ENCODE measurements at regions not wholly inside any gene's neighbourhood (a gene's known extent, or its start where the extent isn't known, plus 50 kb on each side); places are given as distances from the start of the nearest gene placed in this dataset.

DNA sequence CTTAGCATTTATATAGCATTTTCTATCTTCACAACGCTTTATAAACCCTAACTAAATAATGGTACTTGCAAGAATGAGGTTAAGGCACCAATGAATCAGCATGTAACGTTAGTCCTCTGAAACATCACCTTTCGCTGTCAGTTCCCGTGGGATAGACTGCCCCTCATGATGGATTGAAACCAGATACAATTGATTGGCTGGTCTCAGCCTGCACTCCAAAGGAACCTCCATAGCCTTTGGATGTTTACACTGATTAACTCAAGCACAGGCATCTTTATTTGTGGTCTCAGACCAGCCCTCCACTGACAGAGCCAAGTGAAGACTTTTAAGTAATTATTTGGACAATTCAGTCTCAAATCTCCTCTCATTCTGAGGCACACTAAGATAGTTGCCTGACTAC is 1339.4 kb upstream of the WWC1 start:
- H3K36me3 ChIP-seq (ENCODE audit: insufficient read depth, low read length), result no peaks in the 10 kb centered on the region
- no peaks in the 10 kb centered on the region for H3K4me1 ChIP-seq (ENCODE audit: insufficient read depth, low read length)
- no peak overlapping the region for H3K27ac ChIP-seq (ENCODE audit: low read depth, low read length)
- no peak for DNase-seq
- intact Hi-C loops (cut with micrococcal nuclease), result no loop called here
- no peaks in the 10 kb centered on the region for H3K27me3 ChIP-seq (ENCODE audit: insufficient read depth, low read length)
- H3K4me1 Mint-ChIP-seq, result no peaks in the 10 kb centered on the region
- no peak overlapping the region for H3K27ac Mint-ChIP-seq
- ChIA-PET CTCF (ENCODE audit: partially characterized antibody) (no interaction called here), POLR2A (ENCODE audit: partially characterized antibody) (no interaction called here)
- no peaks in the 10 kb centered on the region for H3K27me3 Mint-ChIP-seq
- H3K9me3 ChIP-seq (ENCODE audit: control insufficient read depth in 1 of 2, low read length in 2 of 2), result no peaks in the 10 kb centered on the region
- H3K4me3 Mint-ChIP-seq, result no peak overlapping the region
- peaks cover 0 to 14% (median 0%) of the 10 kb centered on the region in 8 donors for H3K9me3 Mint-ChIP-seq
- no peaks in the 10 kb centered on the region for H3K36me3 Mint-ChIP-seq
- H3K4me3 ChIP-seq (ENCODE audit: low read length in 2 of 2), result no peak overlapping the region

DNA sequence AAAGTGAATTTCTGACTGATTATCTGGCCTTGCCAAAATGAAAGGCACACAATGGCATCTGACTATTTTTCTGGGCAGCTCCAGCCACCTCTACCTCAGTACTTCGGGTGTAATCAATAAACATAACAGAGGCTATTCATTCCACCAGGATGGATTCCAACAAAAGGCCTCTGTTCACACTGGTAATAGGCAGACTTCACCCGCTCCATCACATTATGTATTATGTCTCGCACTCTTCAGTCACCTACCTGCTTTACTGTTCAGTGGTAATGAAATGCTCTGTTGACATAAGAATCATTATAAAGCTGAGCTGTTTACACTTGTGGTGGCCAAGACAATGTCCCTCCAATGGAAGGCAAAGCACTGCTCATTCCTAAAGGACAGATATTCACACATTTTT is 1333.7 kb upstream of the WWC1 start:
- POLR2A ChIA-PET (ENCODE audit: partially characterized antibody), result no interaction called here
- no peaks in the 10 kb centered on the region for H3K9me3 ChIP-seq (ENCODE audit: control insufficient read depth in 1 of 2, low read length in 2 of 2)
- H3K4me1 Mint-ChIP-seq, result no peaks in the 10 kb centered on the region

DNA sequence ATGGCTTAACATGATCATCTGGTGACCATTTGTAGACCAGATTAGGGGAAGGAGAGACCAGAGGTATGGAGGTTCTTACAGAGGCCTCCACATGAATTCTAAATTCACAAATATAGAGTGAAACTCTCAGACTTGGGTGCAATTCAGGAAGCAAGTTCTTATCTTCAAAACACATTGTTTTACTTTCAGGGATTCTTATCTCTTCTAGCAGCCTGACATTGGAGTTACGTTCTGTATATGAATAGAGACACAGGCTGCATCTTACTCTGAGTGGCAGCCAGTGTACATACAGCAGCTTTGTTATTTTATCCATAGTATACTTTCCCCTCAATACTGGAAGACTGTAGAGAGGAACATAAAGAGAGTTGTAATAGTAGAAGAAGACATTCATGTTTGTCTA is 1331.7 kb upstream of the WWC1 start:
- ChIA-PET CTCF (ENCODE audit: partially characterized antibody) (no interaction called here), POLR2A (ENCODE audit: partially characterized antibody) (no interaction called here)
- intact Hi-C loops (cut with micrococcal nuclease), result no loop called here
- no peak overlapping the region for H3K27ac ChIP-seq (ENCODE audit: low read depth, low read length)
- H3K36me3 ChIP-seq (ENCODE audit: insufficient read depth, low read length), result no peaks in the 10 kb centered on the region
- H3K4me1 ChIP-seq (ENCODE audit: insufficient read depth, low read length), result no peaks in the 10 kb centered on the region
- Mint-ChIP-seq H3K4me1 (no peaks in the 10 kb centered on the region), H3K36me3 (no peaks in the 10 kb centered on the region), H3K27ac (no peak overlapping the region), H3K9me3 (peaks cover 0 to 27% (median 4%) of the 10 kb centered on the region in 8 donors), H3K4me3 (no peak overlapping the region), H3K27me3 (no peaks in the 10 kb centered on the region)
- H3K4me3 ChIP-seq (ENCODE audit: low read length in 2 of 2), result no peak overlapping the region
- H3K27me3 ChIP-seq (ENCODE audit: insufficient read depth, low read length), result no peaks in the 10 kb centered on the region
- no peak for DNase-seq
- no peaks in the 10 kb centered on the region for H3K9me3 ChIP-seq (ENCODE audit: control insufficient read depth in 1 of 2, low read length in 2 of 2)

More for the DNA sequence above, 1333.7 kb upstream of the WWC1 start:
- no peak overlapping the region for H3K4me3 ChIP-seq (ENCODE audit: low read length in 2 of 2)
- H3K27me3 ChIP-seq (ENCODE audit: insufficient read depth, low read length), result no peaks in the 10 kb centered on the region
- no peaks in the 10 kb centered on the region for H3K4me1 ChIP-seq (ENCODE audit: insufficient read depth, low read length)
- intact Hi-C loops (cut with micrococcal nuclease), result no loop called here
- Mint-ChIP-seq H3K36me3 (no peaks in the 10 kb centered on the region), H3K27ac (no peak overlapping the region), H3K27me3 (no peaks in the 10 kb centered on the region), H3K9me3 (peaks cover 0 to 29% (median 5%) of the 10 kb centered on the region in 8 donors), H3K4me3 (no peak overlapping the region)
- no peak overlapping the region for H3K27ac ChIP-seq (ENCODE audit: low read depth, low read length)
- DNase-seq, result no peak
- no peaks in the 10 kb centered on the region for H3K36me3 ChIP-seq (ENCODE audit: insufficient read depth, low read length)
- CTCF ChIA-PET (ENCODE audit: partially characterized antibody), result no interaction called here

DNA sequence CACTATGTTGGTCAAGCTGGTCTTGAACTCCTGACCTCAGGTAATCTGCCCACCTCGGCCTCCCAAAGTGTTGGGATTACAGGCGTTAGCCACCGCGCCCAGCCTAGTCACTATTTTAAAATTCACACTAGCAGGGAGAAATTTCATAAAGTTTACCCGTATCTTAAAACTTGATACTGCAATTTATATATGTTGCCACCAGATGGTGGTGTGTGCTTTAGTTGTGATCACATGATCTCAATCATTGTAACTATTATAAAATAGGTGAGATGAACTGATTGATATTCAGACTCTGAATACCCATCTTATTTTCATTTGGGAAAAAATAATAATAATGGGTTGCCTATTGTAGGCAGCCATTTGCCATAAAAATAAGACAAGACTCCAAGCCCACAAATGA is 1330.4 kb upstream of the WWC1 start:
- H3K9me3 ChIP-seq (ENCODE audit: control insufficient read depth in 1 of 2, low read length in 2 of 2), result no peaks in the 10 kb centered on the region
- no peaks in the 10 kb centered on the region for H3K4me1 ChIP-seq (ENCODE audit: insufficient read depth, low read length)
- ChIA-PET CTCF (ENCODE audit: partially characterized antibody) (no interaction called here), POLR2A (ENCODE audit: partially characterized antibody) (no interaction called here)
- H3K36me3 ChIP-seq (ENCODE audit: insufficient read depth, low read length), result no peaks in the 10 kb centered on the region
- H3K4me1 Mint-ChIP-seq, result no peaks in the 10 kb centered on the region
- H3K27ac Mint-ChIP-seq, result no peak overlapping the region
- DNase-seq, result no peak
- no peaks in the 10 kb centered on the region for H3K27me3 Mint-ChIP-seq
- H3K4me3 Mint-ChIP-seq, result no peak overlapping the region
- H3K4me3 ChIP-seq (ENCODE audit: low read length in 2 of 2), result no peak overlapping the region
- no peaks in the 10 kb centered on the region for H3K36me3 Mint-ChIP-seq
- no peak overlapping the region for H3K27ac ChIP-seq (ENCODE audit: low read depth, low read length)
- no peaks in the 10 kb centered on the region for H3K27me3 ChIP-seq (ENCODE audit: insufficient read depth, low read length)
- peaks cover 0 to 27% (median 4%) of the 10 kb centered on the region in 8 donors for H3K9me3 Mint-ChIP-seq
- intact Hi-C loops (cut with micrococcal nuclease), result no loop called here

DNA sequence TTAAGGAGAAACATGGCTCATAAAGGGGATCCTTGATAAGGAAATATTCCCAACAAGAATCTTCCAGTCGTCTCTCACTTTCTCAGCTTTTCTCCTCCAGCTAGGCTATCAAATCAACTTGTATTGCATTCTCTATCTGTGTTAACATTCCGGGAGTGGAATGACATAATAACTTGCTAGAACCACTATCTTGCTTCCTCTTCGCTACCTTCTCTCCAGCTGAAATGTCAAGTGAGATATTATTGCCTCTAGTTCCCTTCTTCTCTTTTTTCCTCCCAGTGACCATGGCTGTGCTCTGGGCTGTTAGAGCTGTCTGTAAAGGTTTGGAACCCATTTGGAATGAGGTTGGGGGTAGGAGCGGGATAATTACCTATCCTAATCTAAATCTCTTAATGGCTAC is 1329.5 kb upstream of the WWC1 start:
- Mint-ChIP-seq H3K27me3 (no peaks in the 10 kb centered on the region), H3K9me3 (peaks cover 0 to 23% (median 4%) of the 10 kb centered on the region in 8 donors), H3K4me3 (no peak overlapping the region), H3K4me1 (no peaks in the 10 kb centered on the region), H3K27ac (no peak overlapping the region), H3K36me3 (no peaks in the 10 kb centered on the region)
- no peaks in the 10 kb centered on the region for H3K9me3 ChIP-seq (ENCODE audit: control insufficient read depth in 1 of 2, low read length in 2 of 2)
- no peak overlapping the region for H3K27ac ChIP-seq (ENCODE audit: low read depth, low read length)
- intact Hi-C loops (cut with micrococcal nuclease), result no loop called here
- H3K4me3 ChIP-seq (ENCODE audit: low read length in 2 of 2), result no peak overlapping the region
- ChIA-PET POLR2A (ENCODE audit: partially characterized antibody) (no interaction called here), CTCF (ENCODE audit: partially characterized antibody) (no interaction called here)
- no peaks in the 10 kb centered on the region for H3K36me3 ChIP-seq (ENCODE audit: insufficient read depth, low read length)
- H3K4me1 ChIP-seq (ENCODE audit: insufficient read depth, low read length), result no peaks in the 10 kb centered on the region
- H3K27me3 ChIP-seq (ENCODE audit: insufficient read depth, low read length), result no peaks in the 10 kb centered on the region
- DNase-seq, result no peak

DNA sequence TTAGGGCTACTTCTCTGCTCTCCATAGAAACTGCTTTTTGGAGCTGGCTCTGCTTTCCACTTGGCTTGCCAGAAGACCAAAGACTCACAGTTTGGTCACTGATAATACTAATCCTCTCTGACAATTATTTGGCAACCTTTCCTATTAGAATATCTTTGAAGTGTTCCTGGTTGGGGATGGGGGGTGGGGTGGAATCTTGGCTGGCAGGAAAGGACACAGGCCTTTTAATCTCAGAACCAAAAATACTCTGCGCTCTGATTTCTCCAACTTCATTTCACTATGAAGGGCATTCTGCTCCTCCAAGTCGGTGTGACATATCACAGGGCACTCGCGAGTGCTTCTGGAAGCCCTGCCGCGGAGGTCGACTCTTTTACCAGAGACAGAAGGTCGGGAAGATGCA is 1329.0 kb upstream of the WWC1 start:
- DNase-seq, result no peak
- Mint-ChIP-seq H3K4me3 (no peak overlapping the region), H3K27ac (no peak overlapping the region), H3K4me1 (no peaks in the 10 kb centered on the region), H3K36me3 (no peaks in the 10 kb centered on the region), H3K9me3 (peaks cover 0 to 20% (median 4%) of the 10 kb centered on the region in 8 donors), H3K27me3 (no peaks in the 10 kb centered on the region)
- no peaks in the 10 kb centered on the region for H3K4me1 ChIP-seq (ENCODE audit: insufficient read depth, low read length)
- intact Hi-C loops (cut with micrococcal nuclease), result no loop called here
- H3K27ac ChIP-seq (ENCODE audit: low read depth, low read length), result no peak overlapping the region
- ChIA-PET POLR2A (ENCODE audit: partially characterized antibody) (no interaction called here), CTCF (ENCODE audit: partially characterized antibody) (no interaction called here)
- no peaks in the 10 kb centered on the region for H3K36me3 ChIP-seq (ENCODE audit: insufficient read depth, low read length)
- H3K27me3 ChIP-seq (ENCODE audit: insufficient read depth, low read length), result no peaks in the 10 kb centered on the region
- no peak overlapping the region for H3K4me3 ChIP-seq (ENCODE audit: low read length in 2 of 2)
- H3K9me3 ChIP-seq (ENCODE audit: control insufficient read depth in 1 of 2, low read length in 2 of 2), result no peaks in the 10 kb centered on the region

DNA sequence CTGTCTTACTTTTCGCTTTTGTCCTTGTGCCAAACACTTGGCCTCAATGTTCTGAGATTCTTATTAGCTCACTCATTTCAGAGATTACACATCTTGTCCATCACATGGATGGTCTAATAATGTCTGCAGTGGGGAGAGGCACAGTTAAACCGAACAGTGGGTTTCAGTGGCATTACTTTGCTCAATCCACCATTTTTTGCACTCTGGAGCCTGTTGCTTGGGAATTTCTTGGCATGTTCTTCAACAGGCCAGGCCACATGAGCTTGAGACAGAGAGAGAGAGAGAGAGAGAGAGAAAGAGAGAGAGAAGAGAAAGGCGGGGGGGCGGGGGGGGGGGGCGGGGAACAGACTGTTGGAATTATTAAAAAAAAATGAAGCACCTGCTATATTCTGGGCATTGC is 1327.8 kb upstream of the WWC1 start:
- Mint-ChIP-seq H3K4me1 (no peaks in the 10 kb centered on the region), H3K27me3 (no peaks in the 10 kb centered on the region), H3K27ac (no peak overlapping the region), H3K36me3 (no peaks in the 10 kb centered on the region), H3K4me3 (no peak overlapping the region), H3K9me3 (peaks cover 0 to 20% (median 4%) of the 10 kb centered on the region in 8 donors)
- no peaks in the 10 kb centered on the region for H3K9me3 ChIP-seq (ENCODE audit: control insufficient read depth in 1 of 2, low read length in 2 of 2)
- ChIA-PET CTCF (ENCODE audit: partially characterized antibody) (no interaction called here), POLR2A (ENCODE audit: partially characterized antibody) (no interaction called here)
- DNase-seq, result no peak
- no peaks in the 10 kb centered on the region for H3K27me3 ChIP-seq (ENCODE audit: insufficient read depth, low read length)
- no peak overlapping the region for H3K4me3 ChIP-seq (ENCODE audit: low read length in 2 of 2)
- H3K36me3 ChIP-seq (ENCODE audit: insufficient read depth, low read length), result no peaks in the 10 kb centered on the region
- H3K27ac ChIP-seq (ENCODE audit: low read depth, low read length), result no peak overlapping the region
- intact Hi-C loops (cut with micrococcal nuclease), result no loop called here
- H3K4me1 ChIP-seq (ENCODE audit: insufficient read depth, low read length), result no peaks in the 10 kb centered on the region

DNA sequence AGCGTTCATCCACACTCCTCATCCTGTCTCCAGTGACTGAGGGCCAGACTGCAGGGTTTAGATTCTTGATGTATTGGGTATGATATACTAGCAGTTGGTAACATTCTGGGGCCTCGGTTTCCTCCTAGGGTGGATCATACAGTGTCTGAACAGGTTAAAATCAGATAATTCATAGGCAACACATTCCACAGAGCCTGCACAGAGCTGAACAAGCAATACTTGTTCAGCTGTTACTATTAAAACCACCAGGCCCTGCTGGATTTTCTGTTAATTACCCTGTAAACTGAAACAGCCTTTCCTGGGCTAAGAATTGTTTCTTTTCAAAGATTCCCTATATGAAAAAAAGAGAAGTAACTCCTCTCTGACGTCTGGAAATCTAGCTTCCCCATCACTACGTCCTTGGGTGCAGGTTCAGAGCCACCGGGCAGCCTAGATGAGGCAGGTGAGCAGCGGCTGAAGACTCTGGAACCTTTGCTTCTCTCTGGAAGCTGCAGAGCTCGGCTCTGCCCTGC is 1313.5 kb upstream of the WWC1 start:
- intact Hi-C loops (cut with micrococcal nuclease), result no loop called here
- CTCF ChIA-PET (ENCODE audit: partially characterized antibody), result no interaction called here
- Mint-ChIP-seq H3K27ac (no peak overlapping the region), H3K9me3 (peaks cover 0 to 5% (median 0%) of the 10 kb centered on the region in 8 donors), H3K36me3 (no peaks in the 10 kb centered on the region), H3K27me3 (peaks cover 0 to 11% of the 10 kb centered on the region in 2 donors), H3K4me1 (peaks cover 0 to 2% (median 1%) of the 10 kb centered on the region in 4 donors), H3K4me3 (no peak overlapping the region)
- H3K36me3 ChIP-seq (ENCODE audit: insufficient read depth, low read length), result no peaks in the 10 kb centered on the region
- POLR2A ChIA-PET (ENCODE audit: partially characterized antibody), result no interaction called here
- no peak overlapping the region for H3K4me3 ChIP-seq (ENCODE audit: low read length in 2 of 2)
- H3K9me3 ChIP-seq (ENCODE audit: control insufficient read depth in 1 of 2, low read length in 2 of 2), result no peaks in the 10 kb centered on the region
- H3K4me1 ChIP-seq (ENCODE audit: insufficient read depth, low read length), result no peaks in the 10 kb centered on the region
- H3K27ac ChIP-seq (ENCODE audit: low read depth, low read length), result no peak overlapping the region
- DNase-seq, result no peak
- H3K27me3 ChIP-seq (ENCODE audit: insufficient read depth, low read length), result no peaks in the 10 kb centered on the region

Data from CD4-positive, alpha-beta memory T cell (primary cell).